ENCODE measurements at regions not wholly inside any gene's neighbourhood (a gene's known extent, or its start where the extent isn't known, plus 50 kb on each side); places are given as distances from the start of the nearest gene placed in this dataset.

GRCh38 chr13:111645598-111646455 lies 325.4 kb downstream of the TEX29 start:
- TF ChIP-seq POLR2A (IDR thresholded peaks at IDR 0.05) = no peak
- no peak for TF ChIP-seq CTCF (IDR thresholded peaks at IDR 0.05)
- Histone ChIP-seq H3K9me3 (no peaks in the 10 kb centered on the region), H3K27ac (no peak overlapping the region), H3K27me3 (no peaks in the 10 kb centered on the region), H3K4me3 (no peak overlapping the region), H3K4me1 (no peaks in the 10 kb centered on the region), H3K36me3 (replicated peaks in 1 of 2; ENCODE audit: insufficient read depth in 1 of 2, low read depth in 2 of 2) (no peaks in the 10 kb centered on the region)
- DNase-seq = no peak
- no peak for ATAC-seq
- WGBS, 2 donors = 78 to 82% methylated on average over 11 to 27 of the region's 27 CpGs
- intact Hi-C loops (cut with DNase I) = no loop called here

DNA sequence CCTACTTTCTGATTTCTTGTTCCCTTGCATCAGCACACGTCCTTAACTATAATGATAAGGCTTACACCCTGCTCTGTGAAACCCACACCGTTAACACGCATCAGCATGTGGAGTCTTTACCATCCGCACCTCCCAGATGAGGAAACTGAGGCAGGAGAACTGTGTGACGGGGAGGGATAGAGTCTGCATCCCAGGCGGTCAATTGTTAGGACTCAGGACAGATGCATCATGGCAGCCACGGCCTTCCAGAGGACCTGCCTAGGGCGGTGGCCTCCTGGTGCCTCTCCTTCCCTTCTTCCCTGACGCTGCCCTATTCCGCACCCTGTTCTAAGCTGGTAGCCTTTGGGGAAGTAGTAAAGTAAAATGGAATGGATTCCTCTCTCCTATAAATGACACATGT lies 326.0 kb downstream of the TEX29 start:
- Histone ChIP-seq H3K9me3 (no peaks in the 10 kb centered on the region), H3K4me1 (no peaks in the 10 kb centered on the region), H3K27ac (no peak overlapping the region), H3K36me3 (replicated peaks in 1 of 2; ENCODE audit: insufficient read depth in 1 of 2, low read depth in 2 of 2) (no peaks in the 10 kb centered on the region), H3K27me3 (no peaks in the 10 kb centered on the region), H3K4me3 (no peak overlapping the region)
- no peak for DNase-seq
- ATAC-seq = no peak
- no peak for TF ChIP-seq CTCF (IDR thresholded peaks at IDR 0.05)
- TF ChIP-seq POLR2A (IDR thresholded peaks at IDR 0.05) = no peak
- WGBS, 2 donors = 81 to 83% methylated on average over 10 of the region's 10 CpGs
- intact Hi-C loops (cut with DNase I) = no loop called here

- TF ChIP-seq CTCF (IDR thresholded peaks at IDR 0.05) = no peak
- no peak for TF ChIP-seq POLR2A (IDR thresholded peaks at IDR 0.05)
- H3K27me3 ChIP-seq = no peaks in the 10 kb centered on the region
- no peaks in the 10 kb centered on the region for H3K4me1 ChIP-seq
- H3K27ac ChIP-seq = no peak overlapping the region
- no peak for DNase-seq
- intact Hi-C loops (cut with DNase I) = no loop called here
- H3K9me3 ChIP-seq = no peaks in the 10 kb centered on the region
- WGBS, 2 donors = 72 to 76% methylated on average over 4 of the region's 4 CpGs
- ATAC-seq = no peak
- H3K4me3 ChIP-seq = no peak overlapping the region
- H3K36me3 ChIP-seq (replicated peaks in 1 of 2; ENCODE audit: insufficient read depth in 1 of 2, low read depth in 2 of 2) = no peaks in the 10 kb centered on the region
Observed at GRCh38 chr13:111648885-111649284, 328.4 kb downstream of the TEX29 start.

DNA sequence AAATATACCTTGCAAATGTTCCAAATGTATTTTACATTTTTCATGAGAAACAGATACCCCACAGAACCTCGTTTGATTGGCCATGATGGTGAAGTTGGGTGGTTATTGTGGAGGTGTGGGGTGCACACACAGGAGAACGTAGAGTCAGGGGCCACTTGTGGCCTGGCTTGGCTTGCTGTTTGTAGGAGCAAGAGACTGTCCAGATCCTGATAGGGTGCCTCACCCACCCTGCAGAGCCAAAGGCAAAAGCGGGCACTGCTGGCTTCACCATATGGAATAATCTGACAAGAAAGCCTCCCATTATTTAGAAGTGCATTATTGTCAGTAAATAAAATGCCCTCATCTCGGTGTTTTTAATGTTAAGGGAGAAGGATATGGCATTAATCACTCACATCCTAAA lies 330.2 kb downstream of the TEX29 start:
- Histone ChIP-seq H3K27me3 (no peaks in the 10 kb centered on the region), H3K9me3 (no peaks in the 10 kb centered on the region), H3K4me1 (no peaks in the 10 kb centered on the region), H3K27ac (no peak overlapping the region), H3K36me3 (replicated peaks in 1 of 2; ENCODE audit: insufficient read depth in 1 of 2, low read depth in 2 of 2) (no peaks in the 10 kb centered on the region), H3K4me3 (no peak overlapping the region)
- ATAC-seq (no peak), DNase-seq (no peak)
- TF ChIP-seq CTCF (IDR thresholded peaks at IDR 0.05) = no peak
- no peak for TF ChIP-seq POLR2A (IDR thresholded peaks at IDR 0.05)
- intact Hi-C loops (cut with DNase I) = no loop called here
- 45 to 48% methylated on average over 4 of the region's 4 CpGs for WGBS, 2 donors

DNA sequence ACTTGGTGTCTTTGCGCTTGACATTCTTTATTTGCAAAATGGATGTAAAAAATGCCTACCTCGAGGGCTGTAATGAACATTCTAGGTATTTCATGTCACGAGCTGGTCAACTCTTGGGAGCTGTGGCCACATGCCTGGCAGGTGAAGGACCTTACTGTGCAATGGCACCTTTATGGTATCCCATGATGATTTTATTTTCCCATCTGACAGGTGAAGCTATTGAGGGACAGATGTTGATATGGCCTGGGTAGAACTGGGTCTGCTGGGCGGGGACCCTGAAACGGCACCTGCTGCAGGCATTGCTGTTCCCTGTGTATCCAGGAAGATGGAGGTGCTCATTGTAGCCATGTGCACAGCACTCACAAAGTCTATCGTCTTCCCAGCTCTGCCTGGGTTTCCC lies 332.2 kb downstream of the TEX29 start:
- DNase-seq (no peak), ATAC-seq (no peak)
- H3K36me3 ChIP-seq (replicated peaks in 1 of 2; ENCODE audit: insufficient read depth in 1 of 2, low read depth in 2 of 2) = no peaks in the 10 kb centered on the region
- TF ChIP-seq POLR2A (IDR thresholded peaks at IDR 0.05) = no peak
- no peak for TF ChIP-seq CTCF (IDR thresholded peaks at IDR 0.05)
- H3K9me3 ChIP-seq = no peaks in the 10 kb centered on the region
- WGBS, 2 donors = 60 to 67% methylated on average over 6 of the region's 6 CpGs
- no peak overlapping the region for H3K27ac ChIP-seq
- H3K4me1 ChIP-seq = no peaks in the 10 kb centered on the region
- no peaks in the 10 kb centered on the region for H3K27me3 ChIP-seq
- H3K4me3 ChIP-seq = no peak overlapping the region
- intact Hi-C loops (cut with DNase I) = no loop called here

Data from body of pancreas (tissue), 4 donors.